ENCODE measurements at regions not wholly inside any gene's neighbourhood (a gene's known extent, or its start where the extent isn't known, plus 50 kb on each side); places are given as distances from the start of the nearest gene placed in this dataset.

DNA sequence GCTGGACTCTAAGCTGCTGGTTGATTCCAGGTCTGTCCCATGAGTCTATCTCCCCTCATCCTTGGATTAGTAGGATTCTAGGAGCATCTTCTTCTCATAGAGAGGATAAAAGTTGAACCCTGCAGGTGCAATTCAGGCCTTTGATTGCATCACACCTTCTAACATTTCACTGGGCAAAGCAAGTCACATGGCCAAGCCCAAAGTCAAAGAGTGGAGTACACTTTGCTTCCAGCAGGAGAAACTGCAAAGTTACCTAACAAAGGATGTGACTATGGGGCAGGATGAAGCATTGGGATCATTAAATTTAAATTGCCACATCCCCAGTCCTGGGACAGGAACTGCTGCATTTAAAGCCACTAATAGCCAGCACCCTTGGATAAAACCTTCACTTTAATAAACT, 51.0 kb upstream of the EGFLAM start:
- FAIRE-seq (no peak), DNase-seq (ENCODE audit: extremely low spot score, insufficient read length, low read depth) (no peak)

DNA sequence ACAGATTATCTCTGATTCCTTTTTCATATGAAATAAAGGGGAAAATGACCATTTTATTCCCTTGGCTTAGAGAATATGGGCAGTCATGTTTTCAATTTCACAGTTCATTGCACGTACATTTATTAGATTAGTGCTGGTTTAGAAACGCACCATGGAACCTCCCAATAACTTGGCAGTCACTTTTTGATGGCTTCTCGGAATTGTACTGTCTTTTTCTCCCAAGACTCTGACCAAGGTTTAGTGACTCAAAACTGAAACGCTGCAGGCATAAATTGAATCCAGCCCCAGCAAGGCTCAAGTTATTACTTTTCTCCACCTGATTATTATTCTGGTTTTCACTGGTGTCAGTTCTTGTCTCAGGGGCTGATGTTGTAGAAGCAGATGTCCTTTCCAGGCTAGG, 55.6 kb upstream of the EGFLAM start:
- DNase-seq (ENCODE audit: extremely low spot score, insufficient read length, low read depth) (no peak), FAIRE-seq (no peak)

DNA sequence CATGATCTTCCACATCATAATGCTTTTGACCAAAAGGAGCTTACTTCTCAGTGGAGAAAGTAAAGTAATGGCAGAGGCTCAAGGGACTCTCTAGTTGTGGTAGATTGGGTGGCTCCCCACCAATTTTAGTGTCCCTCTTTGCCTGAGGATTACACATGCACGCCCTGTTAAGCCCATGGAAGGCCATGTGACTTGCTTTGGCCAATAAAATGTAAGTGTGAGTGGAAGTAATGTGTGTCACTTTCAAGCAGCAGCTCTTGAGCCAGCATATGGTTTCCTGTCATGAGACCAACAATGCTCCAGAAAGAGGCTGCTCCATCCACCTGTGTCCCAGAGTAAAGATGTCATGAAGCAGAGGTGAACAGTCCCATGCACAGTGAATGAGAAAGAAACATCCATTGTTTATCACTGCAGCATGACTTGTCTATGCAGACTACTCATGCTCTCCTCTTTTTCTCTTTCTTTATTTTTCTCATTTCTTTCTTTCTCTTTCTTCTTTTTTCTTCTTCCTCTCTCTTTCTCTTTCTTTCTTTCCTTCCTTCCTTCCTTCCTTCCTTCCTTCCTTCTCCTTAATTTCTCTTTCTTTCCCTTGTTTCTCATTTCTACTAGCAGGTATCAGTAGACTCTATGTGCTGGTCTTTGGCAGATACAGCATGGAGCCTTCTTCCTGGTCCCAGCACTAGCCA, 57.3 kb upstream of the EGFLAM start:
- DNase-seq (ENCODE audit: extremely low spot score, insufficient read length, low read depth) (no peak), FAIRE-seq (no peak)

DNA sequence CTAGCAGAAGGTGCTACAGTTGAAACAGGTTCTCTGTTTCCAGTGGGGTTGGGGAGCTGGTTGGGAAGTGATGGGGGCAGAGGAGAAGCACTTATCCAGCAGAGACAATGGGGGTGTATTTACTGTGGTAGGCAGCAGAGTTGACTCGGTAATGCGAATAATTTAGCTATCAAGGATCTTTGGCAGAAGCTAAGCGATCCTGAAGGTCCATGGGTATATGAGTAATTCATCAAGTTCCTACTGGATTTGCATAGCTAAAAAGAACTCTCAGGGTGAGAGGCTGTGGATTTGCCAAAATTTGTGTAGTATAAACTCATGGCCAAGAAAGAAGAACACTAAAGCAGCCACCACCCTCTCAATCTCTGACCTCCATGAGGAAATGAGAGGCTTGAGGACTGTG, 61.2 kb upstream of the EGFLAM start:
- no peak for FAIRE-seq
- DNase-seq (ENCODE audit: extremely low spot score, insufficient read length, low read depth), result no peak

DNA sequence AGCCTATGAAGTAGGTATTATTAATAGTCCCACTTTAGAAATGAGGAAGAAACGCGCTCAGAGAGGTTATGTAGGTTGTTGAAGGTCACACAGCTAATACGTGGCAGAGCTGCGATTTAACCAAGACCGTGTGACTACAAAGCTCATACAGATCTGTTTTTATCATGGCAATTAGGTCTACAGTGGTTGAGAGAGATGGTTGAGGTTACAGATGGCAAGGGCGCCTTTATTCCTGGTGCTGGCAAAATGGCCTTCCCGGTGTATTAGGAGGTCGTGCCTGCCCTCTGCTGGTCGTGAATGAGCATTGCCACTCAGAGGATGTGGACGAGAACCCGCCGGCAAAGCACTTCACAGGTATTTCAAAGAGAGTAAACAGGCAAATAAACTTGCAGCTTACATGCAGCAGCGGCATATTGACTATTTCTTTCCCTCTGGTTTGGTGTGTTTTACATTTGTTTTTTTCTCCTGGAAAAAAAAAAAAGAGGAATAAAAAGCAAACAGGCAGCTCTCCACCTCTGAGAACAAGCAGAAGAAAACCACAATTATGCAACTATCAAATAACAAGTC, 65.3 kb upstream of the EGFLAM start:
- FAIRE-seq (peak; percentile 71), DNase-seq (ENCODE audit: extremely low spot score, insufficient read length, low read depth) (peak; percentile 40)

DNA sequence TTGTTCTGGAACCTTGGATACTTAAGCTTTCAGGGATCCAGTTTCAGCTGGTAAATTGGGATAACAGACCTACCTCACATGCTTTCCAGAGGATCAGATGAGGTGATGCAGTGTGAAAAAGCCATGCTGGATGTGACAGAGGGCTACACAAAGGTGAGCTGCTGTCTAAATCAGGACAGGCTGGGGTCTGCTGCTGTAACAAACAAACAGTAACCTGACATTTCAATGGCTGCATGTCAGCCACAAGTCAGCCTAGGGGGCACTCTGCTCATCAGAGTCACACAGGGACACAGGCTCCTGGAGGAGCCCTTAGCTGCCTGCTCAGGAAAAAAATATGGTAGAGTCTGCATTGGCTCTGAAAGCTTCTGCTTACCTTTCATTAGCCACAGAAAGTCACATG, 66.7 kb upstream of the EGFLAM start:
- DNase-seq (ENCODE audit: extremely low spot score, insufficient read length, low read depth) (no peak), FAIRE-seq (no peak)

DNA sequence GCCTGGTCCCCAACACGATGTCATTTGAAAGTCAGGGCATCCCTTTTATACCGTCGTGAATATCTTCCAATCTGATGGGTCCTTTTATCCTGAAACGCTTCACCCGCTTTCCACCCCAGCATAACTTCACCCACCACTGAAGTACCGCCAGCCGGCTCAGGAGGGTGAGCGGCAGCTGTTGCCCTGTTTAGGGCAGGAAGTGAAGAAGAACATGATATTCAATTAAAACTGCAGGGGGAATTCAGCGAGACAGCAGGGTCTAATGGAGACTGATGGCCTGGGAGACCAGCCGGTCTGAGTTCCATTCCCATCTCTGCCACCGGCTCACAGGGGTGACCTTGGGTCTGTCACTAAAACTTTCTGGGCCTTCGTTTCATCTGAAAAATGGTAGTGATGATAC, 68.2 kb upstream of the EGFLAM start:
- FAIRE-seq, result no peak

DNA sequence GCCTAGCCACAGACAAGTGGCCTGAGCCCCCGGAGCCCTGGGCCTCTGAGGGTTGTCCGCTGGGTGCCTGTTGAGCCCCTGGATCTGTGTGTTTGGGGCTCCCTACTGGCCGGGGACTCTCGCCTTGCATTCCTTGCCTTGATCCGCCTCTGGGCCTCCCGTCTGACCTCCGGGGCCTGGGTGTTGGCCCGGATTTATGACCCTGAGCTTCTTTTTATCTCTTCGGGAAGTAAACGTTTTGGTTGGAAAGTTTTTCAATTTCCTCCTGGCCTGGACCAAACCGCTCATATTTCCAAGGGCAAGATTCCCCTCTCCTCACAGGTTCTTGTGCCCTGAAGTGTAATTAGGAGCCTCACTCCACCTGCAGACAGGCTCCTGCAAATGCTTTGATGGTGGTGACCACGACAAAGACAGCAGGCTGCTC, 69.3 kb upstream of the EGFLAM start:
- FAIRE-seq, result no peak

More for the DNA sequence above, 68.2 kb upstream of the EGFLAM start:
- DNase-seq (ENCODE audit: extremely low spot score, insufficient read length, low read depth), result no peak

DNA sequence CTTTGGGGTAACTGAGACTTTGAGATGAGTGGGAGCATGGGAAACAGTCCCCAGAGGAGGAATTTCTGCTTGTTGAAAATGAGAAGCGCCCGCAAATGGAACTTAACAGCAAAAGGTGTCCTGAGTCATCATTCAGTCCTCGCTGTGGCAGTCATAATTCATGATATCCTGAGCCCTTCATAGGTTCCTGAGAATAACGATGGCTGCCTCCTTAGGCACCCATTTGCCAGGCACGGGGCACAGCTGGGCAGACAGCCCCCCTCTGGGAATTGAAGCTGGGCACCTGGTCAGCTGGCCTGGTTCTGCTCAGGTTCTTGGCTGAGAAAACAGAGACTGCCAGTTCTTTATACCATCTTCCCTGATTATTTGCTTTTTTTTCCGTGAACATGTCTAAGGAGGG, 69.8 kb upstream of the EGFLAM start:
- DNase-seq (ENCODE audit: extremely low spot score, insufficient read length, low read depth) (no peak), FAIRE-seq (no peak)

More for the DNA sequence above, 69.3 kb upstream of the EGFLAM start:
- DNase-seq (ENCODE audit: extremely low spot score, insufficient read length, low read depth), result no peak

DNA sequence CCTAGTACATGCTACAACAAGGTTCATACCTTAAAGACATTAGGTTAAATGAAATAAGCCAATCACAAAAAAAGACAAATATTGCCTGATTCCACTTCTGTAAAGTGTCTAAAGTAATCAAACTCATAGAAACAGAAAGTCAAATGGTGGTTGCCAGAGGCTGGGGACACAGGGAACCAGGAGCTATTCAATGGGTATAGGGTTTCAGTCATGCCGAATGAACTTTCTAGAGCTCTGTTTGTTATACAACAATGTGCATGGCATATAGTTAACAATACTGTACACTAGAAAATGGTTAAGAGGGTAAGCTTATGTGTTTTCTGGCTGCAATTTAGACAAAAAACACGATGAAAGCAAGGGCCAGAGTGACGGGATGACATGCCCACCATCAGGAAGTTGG, 70.8 kb upstream of the EGFLAM start:
- no peak for DNase-seq (ENCODE audit: extremely low spot score, insufficient read length, low read depth)
- FAIRE-seq, result no peak

DNA sequence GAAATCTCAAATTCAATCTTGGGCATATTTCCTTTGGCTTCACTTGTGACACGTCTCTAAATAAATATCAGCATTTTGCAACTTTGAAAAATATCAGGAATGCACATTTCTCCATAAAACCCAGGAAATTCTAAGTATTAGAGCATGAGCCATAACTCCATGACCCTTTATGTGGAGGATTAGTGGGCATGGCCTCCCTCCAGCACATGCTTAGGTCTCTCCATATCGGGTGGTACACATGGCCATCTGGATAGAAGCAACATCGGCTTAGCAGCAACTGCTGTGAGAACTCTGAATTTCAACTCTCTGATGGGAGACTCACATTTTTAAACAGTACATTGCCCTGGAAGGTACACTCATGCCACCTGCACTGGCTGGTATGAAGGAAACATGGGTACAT, 73.7 kb upstream of the EGFLAM start:
- FAIRE-seq (no peak), DNase-seq (ENCODE audit: extremely low spot score, insufficient read length, low read depth) (no peak)

DNA sequence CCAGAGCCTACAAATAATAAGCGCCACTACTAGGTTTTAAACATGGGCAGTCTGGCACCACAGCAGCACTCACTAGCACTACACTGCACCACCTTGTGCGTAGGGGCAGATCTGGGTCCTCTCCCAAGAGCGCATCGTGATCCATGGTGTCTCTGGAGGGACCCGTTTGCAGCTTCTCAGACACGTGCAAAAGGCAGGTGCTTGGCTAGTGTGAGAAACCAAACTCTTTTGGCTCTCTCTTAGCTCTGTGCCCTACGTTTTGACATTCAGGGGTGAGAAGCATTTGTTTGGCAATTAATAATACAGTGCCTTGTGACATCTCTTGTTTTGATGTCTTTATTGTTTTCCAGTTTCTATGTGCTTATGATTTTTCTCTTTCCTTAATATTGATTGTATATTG, 75.4 kb upstream of the EGFLAM start:
- FAIRE-seq (no peak), DNase-seq (ENCODE audit: extremely low spot score, insufficient read length, low read depth) (no peak)

DNA sequence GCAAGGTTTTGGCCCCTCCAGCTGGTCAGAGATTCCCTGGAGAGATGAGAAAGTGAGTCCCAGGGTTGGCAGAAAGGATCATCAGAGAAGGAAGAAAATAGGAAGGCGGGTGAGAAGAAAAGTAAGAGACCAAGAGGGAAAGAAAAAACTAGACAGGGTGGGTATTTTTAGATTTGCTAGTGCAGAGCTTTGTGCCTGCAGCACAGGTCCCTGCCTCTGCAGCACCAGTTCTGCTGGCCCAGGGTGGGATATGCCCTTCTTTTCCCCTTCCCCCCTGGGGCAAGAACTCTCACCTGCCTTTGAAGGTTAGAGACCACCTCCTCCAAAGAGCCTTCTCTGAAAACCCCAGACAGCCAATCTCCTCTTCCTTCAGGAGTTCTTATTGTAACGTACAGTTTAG, 90.3 kb upstream of the EGFLAM start:
- FAIRE-seq, result no peak
- DNase-seq (ENCODE audit: extremely low spot score, insufficient read length, low read depth), result no peak

DNA sequence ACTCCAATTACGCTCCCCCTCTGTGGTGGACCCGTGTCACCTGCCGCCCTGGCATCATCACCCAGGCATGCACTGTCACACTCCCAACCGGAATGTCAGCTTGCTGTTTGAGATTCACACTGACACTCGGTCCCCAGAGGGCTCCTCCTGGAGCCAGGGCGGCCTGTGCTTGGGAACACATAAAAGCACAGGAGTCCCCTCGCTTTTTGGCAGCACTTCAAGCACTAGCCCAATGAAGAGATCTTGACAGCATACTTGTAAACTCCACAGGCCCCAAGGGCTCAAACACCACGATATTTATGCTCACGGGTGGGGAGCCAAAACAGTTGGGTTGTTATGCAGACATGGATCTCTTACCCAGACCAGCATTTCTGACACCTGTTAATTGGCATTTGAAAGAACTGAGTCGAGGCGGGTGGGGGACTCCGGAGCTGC, 90.8 kb upstream of the EGFLAM start:
- DNase-seq (ENCODE audit: extremely low spot score, insufficient read length, low read depth) (no peak), FAIRE-seq (no peak)

DNA sequence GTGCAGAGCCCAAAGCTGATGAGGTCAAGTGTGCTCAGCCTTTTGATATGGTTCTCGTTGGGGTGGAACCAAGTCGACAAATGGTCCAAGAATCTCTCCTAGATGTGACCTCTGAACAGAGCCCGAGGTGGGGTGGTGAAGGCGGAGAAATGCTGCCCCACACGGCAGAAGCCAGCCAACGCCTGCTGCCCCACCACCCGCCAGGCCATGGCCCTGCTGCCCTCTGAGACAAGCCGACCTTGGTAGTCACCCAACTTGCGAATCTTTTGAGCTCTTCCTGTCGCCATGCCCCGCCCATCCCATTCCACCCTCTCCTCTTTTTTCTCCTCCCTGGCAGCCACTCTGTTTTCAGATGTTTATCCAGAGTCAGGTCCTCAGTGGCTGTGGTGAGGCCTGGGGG, 91.5 kb upstream of the EGFLAM start:
- DNase-seq (ENCODE audit: extremely low spot score, insufficient read length, low read depth) (no peak), FAIRE-seq (no peak)

DNA sequence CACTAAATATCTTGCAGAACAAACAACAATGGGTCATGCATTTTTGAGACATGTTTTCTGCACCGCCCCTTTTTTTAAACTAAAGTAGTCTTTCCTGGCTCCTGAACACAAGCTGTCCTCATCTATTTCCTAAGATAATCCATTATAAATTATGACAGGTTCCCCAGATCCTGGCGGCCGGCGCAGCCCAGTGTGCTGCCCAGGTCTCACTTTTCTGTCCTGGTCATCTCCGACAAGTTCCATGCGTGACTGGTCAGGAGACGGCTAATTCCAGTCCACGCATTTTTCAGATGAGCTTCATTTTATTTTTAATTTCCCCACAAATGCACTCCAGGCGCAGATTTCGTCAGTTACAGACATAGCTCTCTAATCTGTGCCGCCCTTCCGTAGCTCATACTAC, 92.9 kb upstream of the EGFLAM start:
- FAIRE-seq (no peak), DNase-seq (ENCODE audit: extremely low spot score, insufficient read length, low read depth) (no peak)

DNA sequence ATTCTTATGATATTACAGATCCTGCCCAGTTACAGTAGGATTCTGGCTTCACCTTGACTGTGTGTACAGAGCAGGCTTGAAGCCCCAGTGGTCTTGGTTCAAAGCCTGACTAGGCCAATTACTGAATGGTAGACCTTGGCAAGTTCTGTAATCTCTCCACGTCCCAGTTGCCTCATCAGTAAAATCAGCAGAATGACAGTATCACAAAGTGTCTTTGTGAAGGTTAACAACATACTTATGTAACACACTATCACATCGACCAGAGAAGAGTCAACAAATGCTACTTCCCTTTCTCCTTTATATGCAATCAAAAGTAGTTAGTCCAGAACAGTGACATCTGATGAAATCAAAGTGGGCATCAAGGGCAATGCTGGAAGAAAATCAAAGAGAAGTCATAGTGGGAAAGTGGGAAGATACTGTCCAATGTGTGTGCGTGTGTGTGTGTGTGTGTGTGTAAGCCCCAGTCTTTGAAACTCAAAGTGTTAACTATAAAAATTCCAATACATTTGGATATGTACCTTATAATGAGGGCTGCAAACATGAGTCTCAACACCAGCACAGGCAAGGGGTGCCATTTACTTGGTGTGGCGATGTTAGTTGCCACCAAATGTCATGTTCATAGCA, 93.5 kb upstream of the EGFLAM start:
- DNase-seq (ENCODE audit: extremely low spot score, insufficient read length, low read depth) (no peak), FAIRE-seq (no peak)

DNA sequence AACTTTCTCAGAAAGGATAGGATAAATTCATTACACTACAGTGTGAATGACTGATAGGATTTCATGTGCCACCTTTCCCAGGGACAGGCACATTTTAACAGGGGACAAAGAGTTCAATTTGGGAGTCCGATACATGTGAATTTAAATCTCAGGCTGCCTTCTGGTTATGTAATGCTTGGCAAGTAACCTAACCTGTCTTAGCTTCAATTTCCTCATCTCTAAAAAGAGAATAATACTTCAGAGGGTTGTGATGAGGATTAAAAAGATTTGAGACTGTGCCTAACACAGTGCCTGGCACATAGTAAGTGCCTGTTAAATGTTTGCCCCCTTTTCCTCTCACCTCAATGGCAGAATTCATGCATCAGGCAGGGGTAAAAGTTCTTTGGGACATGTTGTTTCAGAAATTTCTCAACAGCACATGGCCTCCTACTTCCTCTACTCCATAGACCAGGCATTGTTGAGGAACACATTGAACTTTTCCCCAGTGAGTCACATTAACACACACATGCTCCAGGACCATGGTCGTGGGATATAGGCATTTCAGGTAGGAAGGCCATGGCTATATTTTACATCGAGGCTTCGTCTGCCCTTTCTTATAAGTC, 94.6 kb upstream of the EGFLAM start:
- DNase-seq (ENCODE audit: extremely low spot score, insufficient read length, low read depth), result no peak
- no peak for FAIRE-seq

DNA sequence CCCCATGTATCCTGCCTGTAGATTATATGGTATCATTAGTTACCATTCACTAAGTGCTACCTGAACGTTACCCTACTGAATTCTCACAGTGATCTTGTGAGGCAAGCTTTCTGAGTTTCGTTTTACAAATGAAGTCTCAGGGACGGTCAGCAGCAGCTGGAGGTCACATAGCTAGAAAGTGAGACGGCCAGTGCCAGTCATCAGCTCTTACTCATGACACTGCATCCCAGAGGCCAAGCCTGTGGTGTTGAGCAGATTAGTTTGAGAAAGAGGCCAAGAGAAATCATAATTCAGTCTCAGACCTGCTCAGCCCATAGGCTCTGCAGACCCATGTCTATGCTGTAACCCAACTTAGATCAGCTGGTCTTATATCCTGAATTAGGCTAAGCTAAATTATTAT, 95.7 kb upstream of the EGFLAM start:
- DNase-seq (ENCODE audit: extremely low spot score, insufficient read length, low read depth), result no peak
- FAIRE-seq, result no peak

DNA sequence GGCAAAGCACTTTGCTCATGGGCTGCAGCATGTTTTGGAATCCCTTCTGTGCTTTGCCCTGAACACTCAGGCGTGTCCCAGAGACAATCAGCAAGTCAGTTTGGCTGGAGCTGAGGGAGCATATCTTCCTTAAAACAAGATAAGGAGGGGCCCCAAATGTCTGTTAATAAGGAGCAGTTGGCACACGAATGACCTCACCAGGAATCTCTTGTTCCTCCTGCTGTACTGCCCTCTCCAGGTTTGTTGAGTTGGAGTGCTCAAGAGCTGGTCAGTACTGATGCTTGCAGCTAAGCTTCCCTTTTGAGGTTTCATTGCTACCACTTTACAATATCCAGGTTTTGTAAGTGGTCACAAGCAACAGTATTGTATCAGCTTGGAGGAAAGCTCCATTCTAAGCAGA, 101.3 kb upstream of the EGFLAM start:
- no peak for FAIRE-seq
- DNase-seq (ENCODE audit: extremely low spot score, insufficient read length, low read depth), result no peak

DNA sequence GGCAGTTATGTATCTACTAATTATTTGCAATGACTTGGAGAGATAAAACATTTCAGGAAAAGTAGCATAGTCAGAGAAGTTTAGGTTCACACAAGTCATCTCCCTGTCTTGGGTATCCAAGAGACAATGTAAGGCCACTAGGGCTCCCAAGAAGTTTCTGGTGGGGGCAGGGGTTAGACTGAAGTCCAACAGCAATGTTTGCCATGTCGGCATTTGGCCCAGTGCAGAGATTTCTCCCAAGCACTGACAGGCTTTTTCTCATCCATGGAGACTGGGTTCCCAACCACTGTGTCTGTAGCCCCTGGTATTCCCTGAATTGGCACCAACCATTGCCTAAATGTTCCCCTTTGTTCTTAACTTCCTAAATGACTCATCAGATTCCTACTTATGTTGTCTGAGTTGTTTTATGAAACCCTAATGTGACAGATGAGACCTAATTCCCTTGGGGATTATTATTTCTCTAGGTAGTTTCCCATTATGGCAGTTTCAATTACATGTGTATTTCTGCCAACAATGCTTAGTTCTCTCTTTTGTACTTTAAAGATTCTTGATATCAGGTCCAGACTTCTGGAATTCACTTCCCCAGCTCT, 103.6 kb upstream of the EGFLAM start:
- no peak for FAIRE-seq
- DNase-seq (ENCODE audit: extremely low spot score, insufficient read length, low read depth), result no peak

Measured in GM18507 (cell line).